A673 (cell line): ENCODE measurements at regions not wholly inside any gene's neighbourhood (a gene's known extent, or its start where the extent isn't known, plus 50 kb on each side); places are given as distances from the start of the nearest gene placed in this dataset.

ENCODE experiments used
- CTCF ChIP-seq: fragments of 300-800, 200-600 bp; sonication (generic); conservative IDR thresholded peaks from 2 replicates; pipeline ENCODE4 v1.5.1; 2017; ENCODE audit warnings: low read depth, mild to moderate bottlenecking, antibody characterized with exemption, low read length, moderate library complexity, mixed read lengths
- EZH2 ChIP-seq: fragments of 200-600 bp; sonication (generic); IDR thresholded peaks from 2 replicates; pipeline ENCODE4 v1.6.1; 2017; ENCODE audit warnings: borderline replicate concordance, low read depth, mild to moderate bottlenecking, mixed read lengths, antibody characterized with exemption, low read length; ENCODE audit not compliant: poor library complexity, severe bottlenecking

- TF ChIP-seq CTCF, result no peak
- TF ChIP-seq EZH2, result no peak
Observed at GRCh38 chr7:81186691-81187090, 267.8 kb upstream of the SEMA3C start.
